HL-60 (cell line): ENCODE measurements at regions not wholly inside any gene's neighbourhood (a gene's known extent, or its start where the extent isn't known, plus 50 kb on each side); places are given as distances from the start of the nearest gene placed in this dataset.

Experiments used
- DNase-seq, 2 experiments: peaks; one replicate each; pipeline ENCODE4 v3.0.0-alpha.2; 2010 to 2020; ENCODE audit warnings: low read depth in 1 of 2, low spot score in 1 of 2
- H3K27ac ChIP-seq: fragments of 250-450 bp; sonication (Bioruptor Pico); replicated peaks from 2 replicates; pipeline ENCODE4 v1.5.1; 2020; ENCODE audit warnings: mild to moderate bottlenecking, moderate library complexity
- H3K27me3 ChIP-seq: fragments of 250-450 bp; sonication (Bioruptor Pico); 2 replicates; pipeline ENCODE4 v1.5.1; 2021; ENCODE audit warnings: mild to moderate bottlenecking, moderate library complexity; ENCODE audit not compliant: insufficient read depth, poor library complexity, severe bottlenecking
- H3K4me3 ChIP-seq: replicated peaks from 2 replicates; pipeline ENCODE4 v1.5.1; 2011; ENCODE audit warnings: mild to moderate bottlenecking, control low read depth, low read length; ENCODE audit not compliant: insufficient read depth
- CTCF ChIP-seq: IDR thresholded peaks from one replicate; pipeline ENCODE4 v1.5.1; 2011; ENCODE audit warnings: low read length, control low read depth, inconsistent platforms; ENCODE audit not compliant: insufficient read depth
- GABPA ChIP-seq: IDR thresholded peaks from 2 replicates; pipeline ENCODE4 v1.6.1; 2012; ENCODE audit warnings: low read depth
- POLR2AphosphoS5 ChIP-seq: IDR thresholded peaks from 2 replicates; pipeline ENCODE4 v1.6.1; 2012; ENCODE audit warnings: low read depth
- REST ChIP-seq: IDR thresholded peaks from 2 replicates; pipeline ENCODE4 v1.6.1; 2012; ENCODE audit warnings: low read depth; ENCODE audit not compliant: insufficient replicate concordance
- SPI1 ChIP-seq: IDR thresholded peaks from 2 replicates; pipeline ENCODE4 v1.6.1; 2012; ENCODE audit warnings: low read depth, mild to moderate bottlenecking, borderline replicate concordance

GRCh38 chr14:104403421-104404220 is 175.9 kb upstream of the C14orf180 start:
- Histone ChIP-seq H3K27ac (no peak overlapping the region), H3K27me3 (no peaks in the 10 kb centered on the region), H3K4me3 (no peak overlapping the region)
- no peak for DNase-seq
- TF ChIP-seq GABPA (no peak), CTCF (no peak)

GRCh38 chr14:104404922-104405321 is 174.6 kb upstream of the C14orf180 start:
- no peaks in the 10 kb centered on the region for H3K27me3 ChIP-seq
- H3K4me3 ChIP-seq, result no peak overlapping the region
- TF ChIP-seq CTCF (no peak), POLR2AphosphoS5 (no peak), SPI1 (no peak), REST (no peak), GABPA (no peak)
- H3K27ac ChIP-seq, result no peak overlapping the region
- no peak for DNase-seq

GRCh38 chr14:104405360-104406226 is 174.0 kb upstream of the C14orf180 start:
- H3K27ac ChIP-seq, result no peak overlapping the region
- DNase-seq, result no peak
- TF ChIP-seq GABPA (no peak), REST (no peak), POLR2AphosphoS5 (no peak), SPI1 (no peak), CTCF (no peak)
- H3K27me3 ChIP-seq, result no peaks in the 10 kb centered on the region
- H3K4me3 ChIP-seq, result no peak overlapping the region
